ENCODE measurements at regions not wholly inside any gene's neighbourhood (a gene's known extent, or its start where the extent isn't known, plus 50 kb on each side); places are given as distances from the start of the nearest gene placed in this dataset.

GRCh38 chr3:31462050-31462569 is 70.6 kb upstream of the STT3B start:
- Histone ChIP-seq H3K4me3 (ENCODE audit: low read depth, low read length) (no peak overlapping the region), H3K36me3 (ENCODE audit: control insufficient read depth, insufficient read depth, low read length) (no peaks in the 10 kb centered on the region), H3K4me1 (no peaks in the 10 kb centered on the region), H3K9me3 (no peaks in the 10 kb centered on the region), H3K27me3 (replicated peaks; ENCODE audit: control insufficient read depth, insufficient read depth, low read length) (no peaks in the 10 kb centered on the region)
- DNase-seq: no peak
- intact Hi-C loops (cut with micrococcal nuclease; ENCODE audit: unreplicated experiment): no loop called here
- TF ChIP-seq, protein P1, sequence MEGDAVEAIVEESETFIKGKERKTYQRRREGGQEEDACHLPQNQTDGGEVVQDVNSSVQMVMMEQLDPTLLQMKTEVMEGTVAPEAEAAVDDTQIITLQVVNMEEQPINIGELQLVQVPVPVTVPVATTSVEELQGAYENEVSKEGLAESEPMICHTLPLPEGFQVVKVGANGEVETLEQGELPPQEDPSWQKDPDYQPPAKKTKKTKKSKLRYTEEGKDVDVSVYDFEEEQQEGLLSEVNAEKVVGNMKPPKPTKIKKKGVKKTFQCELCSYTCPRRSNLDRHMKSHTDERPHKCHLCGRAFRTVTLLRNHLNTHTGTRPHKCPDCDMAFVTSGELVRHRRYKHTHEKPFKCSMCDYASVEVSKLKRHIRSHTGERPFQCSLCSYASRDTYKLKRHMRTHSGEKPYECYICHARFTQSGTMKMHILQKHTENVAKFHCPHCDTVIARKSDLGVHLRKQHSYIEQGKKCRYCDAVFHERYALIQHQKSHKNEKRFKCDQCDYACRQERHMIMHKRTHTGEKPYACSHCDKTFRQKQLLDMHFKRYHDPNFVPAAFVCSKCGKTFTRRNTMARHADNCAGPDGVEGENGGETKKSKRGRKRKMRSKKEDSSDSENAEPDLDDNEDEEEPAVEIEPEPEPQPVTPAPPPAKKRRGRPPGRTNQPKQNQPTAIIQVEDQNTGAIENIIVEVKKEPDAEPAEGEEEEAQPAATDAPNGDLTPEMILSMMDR (IDR thresholded peaks at IDR 0.05; ENCODE audit: insufficient read depth in 1 of 2, low read depth in 1 of 2, low read length in 1 of 2, severe bottlenecking in 1 of 2, unreplicated experiment in 1 of 2): no peak
- no peaks in the 10 kb centered on the region for H3K9me3 Mint-ChIP-seq (ENCODE audit: unreplicated experiment)
- H3K27me3 Mint-ChIP-seq (ENCODE audit: insufficient read depth, unreplicated experiment): no peaks in the 10 kb centered on the region
- BruUV-seq (replicated peaks): no TSS peak
- no peaks in the 10 kb centered on the region for H3K36me3 Mint-ChIP-seq (ENCODE audit: insufficient read depth, unreplicated experiment)
- ChIA-PET CTCF (no interaction called here), POLR2A (no interaction called here)
- no peaks in the 10 kb centered on the region for H3K4me1 Mint-ChIP-seq (ENCODE audit: low read depth, unreplicated experiment)
- no peak overlapping the region for H3K4me3 Mint-ChIP-seq (ENCODE audit: unreplicated experiment)
- H3K27ac Mint-ChIP-seq (ENCODE audit: unreplicated experiment): no peak overlapping the region

GRCh38 chr3:31465999-31466398 is 66.7 kb upstream of the STT3B start:
- H3K4me3 ChIP-seq (ENCODE audit: low read depth, low read length): no peak overlapping the region
- no TSS peak for BruUV-seq (replicated peaks)
- Mint-ChIP-seq H3K9me3 (ENCODE audit: unreplicated experiment) (no peaks in the 10 kb centered on the region), H3K36me3 (ENCODE audit: insufficient read depth, unreplicated experiment) (no peaks in the 10 kb centered on the region), H3K4me1 (ENCODE audit: low read depth, unreplicated experiment) (no peaks in the 10 kb centered on the region), H3K27me3 (ENCODE audit: insufficient read depth, unreplicated experiment) (no peaks in the 10 kb centered on the region), H3K27ac (ENCODE audit: unreplicated experiment) (no peak overlapping the region), H3K4me3 (ENCODE audit: unreplicated experiment) (no peak overlapping the region)
- TF ChIP-seq, protein P1 (IDR thresholded peaks at IDR 0.05; ENCODE audit: insufficient read depth in 1 of 2, low read depth in 1 of 2, low read length in 1 of 2, severe bottlenecking in 1 of 2, unreplicated experiment in 1 of 2): no peak
- no peaks in the 10 kb centered on the region for H3K36me3 ChIP-seq (ENCODE audit: control insufficient read depth, insufficient read depth, low read length)
- ChIA-PET CTCF (no interaction called here), POLR2A (no interaction called here)
- intact Hi-C loops (cut with micrococcal nuclease; ENCODE audit: unreplicated experiment): no loop called here
- DNase-seq: no peak
- H3K9me3 ChIP-seq: no peaks in the 10 kb centered on the region
- no peaks in the 10 kb centered on the region for H3K4me1 ChIP-seq
- no peaks in the 10 kb centered on the region for H3K27me3 ChIP-seq (replicated peaks; ENCODE audit: control insufficient read depth, insufficient read depth, low read length)

GRCh38 chr3:31466866-31467265 is 65.9 kb upstream of the STT3B start:
- Mint-ChIP-seq H3K4me3 (ENCODE audit: unreplicated experiment) (no peak overlapping the region), H3K27ac (ENCODE audit: unreplicated experiment) (no peak overlapping the region), H3K27me3 (ENCODE audit: insufficient read depth, unreplicated experiment) (no peaks in the 10 kb centered on the region), H3K4me1 (ENCODE audit: low read depth, unreplicated experiment) (no peaks in the 10 kb centered on the region), H3K36me3 (ENCODE audit: insufficient read depth, unreplicated experiment) (no peaks in the 10 kb centered on the region), H3K9me3 (ENCODE audit: unreplicated experiment) (no peaks in the 10 kb centered on the region)
- no peak for DNase-seq
- no peaks in the 10 kb centered on the region for H3K36me3 ChIP-seq (ENCODE audit: control insufficient read depth, insufficient read depth, low read length)
- H3K27me3 ChIP-seq (replicated peaks; ENCODE audit: control insufficient read depth, insufficient read depth, low read length): no peaks in the 10 kb centered on the region
- no peak overlapping the region for H3K4me3 ChIP-seq (ENCODE audit: low read depth, low read length)
- TF ChIP-seq, protein P1 (IDR thresholded peaks at IDR 0.05; ENCODE audit: insufficient read depth in 1 of 2, low read depth in 1 of 2, low read length in 1 of 2, severe bottlenecking in 1 of 2, unreplicated experiment in 1 of 2): no peak
- no TSS peak for BruUV-seq (replicated peaks)
- CTCF ChIA-PET: no interaction called here
- intact Hi-C loops (cut with micrococcal nuclease; ENCODE audit: unreplicated experiment): no loop called here
- H3K4me1 ChIP-seq: no peaks in the 10 kb centered on the region
- POLR2A ChIA-PET: no interaction called here
- H3K9me3 ChIP-seq: no peaks in the 10 kb centered on the region
